HG02943 (cell line): ENCODE measurements at regions not wholly inside any gene's neighbourhood (a gene's known extent, or its start where the extent isn't known, plus 50 kb on each side); places are given as distances from the start of the nearest gene placed in this dataset.
"Not testable (repeated sequence)": the region's sequence is repeated elsewhere in the genome, so short reads cannot be mapped to it uniquely, and the experiment has no call there.

Experiments used
- ATAC-seq: cut with Tn5 transposase; IDR thresholded peaks from one replicate; pipeline ENCODE4 v1.9.1; 2021; ENCODE audit warnings: mild to moderate bottlenecking, low read depth, moderate library complexity; ENCODE audit not compliant: unreplicated experiment

GRCh38 chr19:28611227-28611914 lies 601.6 kb downstream of the UQCRFS1 start:
- ATAC-seq: not testable (repeated sequence)

DNA sequence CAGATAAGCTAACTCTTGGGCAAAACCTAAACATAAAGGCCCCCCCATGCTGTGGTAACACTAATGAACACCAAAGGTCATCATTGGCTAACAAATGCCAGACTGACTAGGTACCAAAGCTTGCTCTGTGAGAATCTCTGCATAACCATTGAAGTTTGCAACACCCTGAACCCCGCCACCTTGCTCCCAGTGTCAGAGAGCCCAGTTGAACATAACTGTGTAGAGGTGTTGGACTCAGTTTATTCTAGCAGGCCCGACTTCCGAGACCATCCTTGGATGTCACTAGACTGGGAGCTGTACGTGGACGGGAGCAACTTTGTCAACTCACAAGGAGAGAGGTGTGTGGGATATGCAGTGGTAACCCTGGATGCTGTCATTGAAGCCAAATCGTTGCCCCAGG lies 602.2 kb downstream of the UQCRFS1 start:
- ATAC-seq: no peak

GRCh38 chr19:28609944-28610343 lies 603.0 kb downstream of the UQCRFS1 start:
- no peak for ATAC-seq

- no peak for ATAC-seq
These were observed 603.7 kb downstream of the UQCRFS1 start for GRCh38 chr19:28609091-28609755.

DNA sequence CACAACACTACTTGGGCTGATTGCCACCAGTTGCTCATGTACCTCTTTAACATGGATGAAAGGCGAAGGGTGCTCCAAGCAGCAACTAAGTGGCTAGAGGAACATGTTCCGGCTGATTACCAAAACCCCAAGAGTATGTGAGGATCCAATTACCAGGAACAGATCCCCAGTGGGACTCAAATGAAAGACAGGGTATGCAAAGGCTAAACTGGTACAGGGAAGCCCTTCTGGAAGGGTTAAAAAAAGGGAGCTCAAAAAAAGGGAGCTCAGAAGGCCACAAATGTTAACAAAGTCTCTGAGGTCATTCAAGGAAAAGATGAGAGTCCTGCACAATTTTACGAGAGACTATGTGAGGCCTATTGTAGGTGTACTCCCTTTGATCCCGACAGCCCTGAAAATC lies 604.7 kb downstream of the UQCRFS1 start:
- ATAC-seq: no peak

- ATAC-seq: no peak
These were observed 605.8 kb downstream of the UQCRFS1 start for GRCh38 chr19:28607066-28607583.

GRCh38 chr19:28606269-28607032 lies 606.5 kb downstream of the UQCRFS1 start:
- ATAC-seq: no peak

DNA sequence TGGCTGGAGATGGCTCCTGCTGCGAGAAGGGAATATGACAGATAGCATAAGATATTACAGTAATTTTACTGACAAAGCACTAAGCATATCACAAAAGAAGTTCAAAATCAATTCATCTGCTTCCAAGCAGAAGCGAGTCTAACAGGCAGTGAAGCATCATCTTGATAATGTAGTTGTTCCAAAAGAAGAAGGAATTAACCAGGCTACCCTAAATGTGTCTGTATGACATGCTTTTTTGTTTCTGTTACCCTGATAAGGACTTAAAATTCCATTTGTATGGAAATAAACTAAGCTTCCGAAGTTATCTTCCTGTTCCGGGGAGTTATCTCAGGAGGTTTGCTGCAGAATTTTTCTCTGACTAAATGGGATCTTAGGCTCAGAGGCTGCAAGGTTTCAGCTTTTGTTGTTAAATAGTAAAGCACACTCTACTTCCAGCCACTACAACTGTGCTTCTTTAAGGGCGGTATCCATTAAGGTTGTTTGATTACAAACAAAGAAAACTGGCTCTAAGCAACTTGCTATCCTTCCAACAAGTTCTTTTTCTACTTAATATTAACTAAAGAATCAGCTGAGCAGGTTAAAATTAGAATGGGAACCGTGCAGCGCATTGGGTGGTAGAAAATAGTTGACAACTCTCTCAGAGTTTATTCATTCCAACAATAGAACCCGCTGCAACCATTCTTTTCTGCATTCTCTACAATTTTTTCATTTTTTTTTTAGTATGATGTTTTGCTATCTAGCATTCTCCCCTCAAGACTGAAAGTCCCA lies 607.3 kb downstream of the UQCRFS1 start:
- no peak for ATAC-seq

DNA sequence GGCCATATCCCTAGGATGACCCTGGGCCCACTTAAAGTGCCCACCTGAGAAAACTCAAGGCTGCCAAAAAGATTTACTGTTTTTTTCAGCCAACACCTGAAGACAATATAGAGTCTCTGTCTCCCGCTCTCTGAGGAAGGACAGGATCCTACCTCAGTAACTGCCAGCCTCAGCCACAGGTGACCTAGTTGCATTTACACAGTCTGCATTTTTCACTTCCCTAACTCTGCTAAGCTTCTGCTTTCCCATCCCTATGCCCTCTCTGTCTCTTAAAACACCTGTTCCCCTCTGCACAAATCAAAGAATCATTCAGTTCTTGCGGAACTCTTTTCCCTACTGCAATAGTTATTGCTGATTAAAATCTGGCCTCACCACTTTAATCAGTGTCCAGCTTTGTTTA lies 609.5 kb downstream of the UQCRFS1 start:
- ATAC-seq: no peak

DNA sequence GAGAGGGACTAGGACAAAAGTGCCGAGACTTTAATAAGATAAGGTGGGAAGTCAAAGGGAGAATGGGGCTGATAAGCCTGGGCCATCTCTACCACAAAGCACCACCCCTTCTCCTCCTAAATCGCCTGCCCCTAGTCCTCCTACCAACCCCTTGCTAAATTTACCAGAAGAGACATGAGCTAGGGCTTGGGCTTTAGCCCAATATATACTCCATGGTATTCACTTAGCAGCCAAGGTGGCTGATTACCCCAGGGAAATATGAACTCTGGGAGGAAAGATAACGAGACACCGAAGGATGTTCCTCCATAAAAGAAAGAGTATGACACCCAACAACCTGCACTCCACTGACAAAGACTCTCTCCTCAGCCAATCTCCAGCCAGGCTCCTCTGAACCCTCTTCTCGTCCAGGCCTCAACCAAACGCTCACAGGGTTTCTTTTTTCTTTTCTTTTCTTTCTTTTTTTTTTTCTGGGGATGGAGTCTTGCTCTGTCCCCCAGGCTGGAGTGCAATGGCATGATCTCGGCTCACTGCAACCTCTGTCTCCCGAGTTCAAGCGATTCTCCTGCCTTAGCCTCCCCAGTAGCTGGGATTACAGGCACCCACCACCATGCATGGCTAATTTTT lies 610.2 kb downstream of the UQCRFS1 start:
- no peak for ATAC-seq

GRCh38 chr19:28601723-28602440 lies 611.1 kb downstream of the UQCRFS1 start:
- no peak for ATAC-seq

- no peak for ATAC-seq
These were observed 614.1 kb downstream of the UQCRFS1 start for GRCh38 chr19:28598861-28599260.

- no peak for ATAC-seq
These were observed 616.3 kb downstream of the UQCRFS1 start for GRCh38 chr19:28596561-28597071.

DNA sequence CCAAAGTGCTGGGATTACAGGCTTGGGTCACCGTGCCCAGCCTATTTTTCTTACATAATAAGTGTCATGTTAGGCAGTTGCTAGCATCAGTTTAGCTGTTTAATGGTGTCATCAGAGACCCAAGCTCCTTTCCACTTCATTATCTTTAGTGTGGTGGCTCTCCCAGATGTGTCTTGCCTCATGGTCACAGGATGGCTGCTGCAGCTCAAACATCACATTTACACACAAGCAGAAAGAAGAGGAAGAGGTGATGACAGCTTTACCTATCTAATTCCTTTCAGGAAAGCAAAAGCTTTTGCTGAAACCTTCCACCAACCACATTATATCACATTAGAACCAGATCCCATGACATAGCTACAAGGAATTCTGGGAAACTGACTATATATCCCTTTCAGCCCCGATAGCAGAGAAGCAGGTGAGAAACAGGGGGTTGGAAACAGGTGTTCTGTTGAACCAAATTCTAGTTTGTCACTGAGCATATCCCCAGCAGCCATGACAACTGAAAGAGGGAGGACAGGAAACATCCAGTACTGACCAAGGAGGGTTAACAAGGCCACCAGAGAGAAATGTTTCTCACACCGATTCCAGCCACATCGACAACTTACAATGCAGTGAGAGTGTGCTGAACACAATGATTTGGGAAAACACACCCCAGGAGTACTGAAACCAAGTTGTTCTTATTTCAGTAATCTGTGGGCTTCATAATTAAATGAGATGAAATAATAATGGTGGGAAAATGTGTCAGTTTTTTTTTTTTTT lies 617.0 kb downstream of the UQCRFS1 start:
- ATAC-seq: no peak

DNA sequence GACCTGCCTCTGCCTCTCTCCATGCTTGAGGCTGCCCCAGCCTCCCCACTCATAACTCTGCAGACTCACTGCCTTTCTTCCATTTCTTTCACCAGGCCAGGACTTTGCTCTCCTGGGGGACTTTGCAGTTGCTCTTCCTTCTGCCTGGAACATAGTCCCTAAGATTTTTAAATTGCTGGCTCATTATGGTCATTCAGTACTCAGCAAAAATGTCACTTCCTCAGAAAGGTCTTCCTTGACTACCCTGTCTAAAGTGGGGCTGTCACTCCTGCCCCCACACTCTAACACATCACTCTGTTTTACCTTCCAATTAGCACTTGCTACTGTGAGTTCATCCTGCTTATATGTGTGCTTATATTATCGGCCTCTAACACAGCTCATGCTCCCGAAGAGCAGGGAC lies 618.2 kb downstream of the UQCRFS1 start:
- ATAC-seq: no peak

GRCh38 chr19:28589991-28590411 lies 623.0 kb downstream of the UQCRFS1 start:
- ATAC-seq: not testable (repeated sequence)

- no peak for ATAC-seq
These were observed 626.5 kb downstream of the UQCRFS1 start for GRCh38 chr19:28586474-28586873.

DNA sequence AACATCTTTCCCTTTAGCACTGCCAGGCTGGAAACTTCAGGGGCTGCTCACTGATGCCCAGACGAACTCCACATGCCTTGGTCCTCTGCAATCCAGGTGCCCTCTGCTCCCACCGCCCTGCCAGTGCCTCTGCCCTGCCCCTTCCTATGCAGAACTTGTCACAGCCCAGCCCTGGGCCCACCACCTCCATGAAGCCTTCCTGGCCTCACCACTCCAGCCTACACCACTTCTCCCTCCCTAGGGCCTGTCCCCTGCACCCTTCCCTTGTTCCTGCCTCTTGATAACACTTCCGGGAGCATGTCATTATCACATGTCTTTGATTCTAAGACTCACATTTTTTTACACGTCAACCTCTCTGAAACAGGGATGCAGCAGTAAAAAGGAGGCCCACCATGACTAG lies 627.2 kb downstream of the UQCRFS1 start:
- ATAC-seq: no peak

DNA sequence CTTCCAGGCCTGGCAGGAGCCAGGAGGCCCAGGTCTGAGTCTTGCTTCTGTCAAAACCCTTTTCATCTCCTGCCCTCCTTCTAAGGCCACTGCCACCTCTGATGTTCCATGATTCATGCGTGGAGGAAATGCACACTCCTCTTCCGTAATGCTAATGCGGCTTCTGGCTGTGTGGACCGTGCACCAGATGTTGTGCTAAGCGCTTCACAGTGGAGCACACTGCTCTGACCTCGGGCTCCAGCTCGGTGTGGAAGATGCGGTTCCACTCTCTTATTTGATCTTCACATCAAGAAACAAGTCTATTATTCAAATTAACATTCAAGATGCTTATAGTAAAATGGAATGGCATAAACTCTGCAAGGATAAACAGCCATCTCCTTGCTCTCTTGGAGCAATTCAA lies 629.2 kb downstream of the UQCRFS1 start:
- no peak for ATAC-seq
